A673 (cell line): ENCODE measurements at regions not wholly inside any gene's neighbourhood (a gene's known extent, or its start where the extent isn't known, plus 50 kb on each side); places are given as distances from the start of the nearest gene placed in this dataset.

Source experiments
- BruUV-seq: library from RNA; stranded (reverse); fragments of 400-500 nt; replicated peaks from 2 replicates; lab custom pipeline; 2021; lab: Mats Ljungman, UMichigan
- CTCF ChIA-PET: fragments of 300-600 bp; sonication (Branson Sonifier 250); formaldehyde crosslinking; loops from one replicate; lab custom pipeline; 2022; ENCODE audit warnings: antibody characterized with exemption; lab: Charles Lee
- POLR2A ChIA-PET: fragments of 300-600 bp; sonication (Branson Sonifier 250); formaldehyde crosslinking; loops from one replicate; lab custom pipeline; 2022; ENCODE audit warnings: antibody characterized with exemption; ENCODE audit not compliant: low non-redundant PET; lab: Charles Lee
- DNase-seq: peaks from one replicate; pipeline ENCODE4 v3.0.0-alpha.2; 2015; ENCODE audit warnings: low spot score
- H3K27ac ChIP-seq: fragments of 200-600 bp; sonication (generic); 2 replicates; pipeline ENCODE4 v1.5.1; 2016; ENCODE audit warnings: mixed run types, low read depth, mild to moderate bottlenecking, mixed read lengths, antibody characterized with exemption, low read length; ENCODE audit not compliant: poor library complexity, severe bottlenecking
- H3K27me3 ChIP-seq: fragments of 200-600 bp; sonication (generic); replicated peaks from 2 replicates; pipeline ENCODE4 v1.6.1; 2017; ENCODE audit warnings: mixed run types, low read depth, mild to moderate bottlenecking, mixed read lengths, antibody characterized with exemption, low read length; ENCODE audit not compliant: insufficient read depth, poor library complexity
- H3K36me3 ChIP-seq: fragments of 200-600 bp; sonication (generic); 2 replicates; pipeline ENCODE4 v1.6.1; 2016; ENCODE audit warnings: mixed run types, mild to moderate bottlenecking, mixed read lengths, antibody characterized with exemption, low read length; ENCODE audit not compliant: insufficient read depth, poor library complexity, severe bottlenecking
- H3K4me1 ChIP-seq: fragments of 200-600 bp; sonication (generic); 2 replicates; pipeline ENCODE4 v1.6.1; 2017; ENCODE audit warnings: mixed run types, mild to moderate bottlenecking, mixed read lengths, antibody characterized with exemption, low read length; ENCODE audit not compliant: insufficient read depth, poor library complexity, severe bottlenecking
- H3K4me3 ChIP-seq: fragments of 200-600 bp; sonication (generic); 2 replicates; pipeline ENCODE4 v1.5.1; 2016; ENCODE audit warnings: low read depth, mixed run types, mild to moderate bottlenecking, mixed read lengths, low read length; ENCODE audit not compliant: poor library complexity, severe bottlenecking
- H3K9me3 ChIP-seq: fragments of 200-600 bp; sonication (generic); 2 replicates; pipeline ENCODE4 v1.6.1; 2016; ENCODE audit warnings: mixed run types, low read depth, mild to moderate bottlenecking, mixed read lengths, antibody characterized with exemption, low read length; ENCODE audit not compliant: poor library complexity, severe bottlenecking
- EZH2 ChIP-seq: fragments of 200-600 bp; sonication (generic); IDR thresholded peaks from 2 replicates; pipeline ENCODE4 v1.6.1; 2017; ENCODE audit warnings: borderline replicate concordance, low read depth, mild to moderate bottlenecking, mixed read lengths, antibody characterized with exemption, low read length; ENCODE audit not compliant: poor library complexity, severe bottlenecking
- intact Hi-C: fragments of 100-400 bp; cut with micrococcal nuclease; formaldehyde crosslinking; loops from one replicate; pipeline ENCODE4 v1.10.0; 2022; ENCODE audit not compliant: unreplicated experiment
- TF ChIP-seq, protein P1 (sequence below): fragments of 300-800, 200-600 bp; sonication (generic); conservative IDR thresholded peaks from 2 replicates; pipeline ENCODE4 v1.5.1; 2017; ENCODE audit warnings: low read depth, mild to moderate bottlenecking, antibody characterized with exemption, low read length, moderate library complexity, mixed read lengths

- no peaks in the 10 kb centered on the region for H3K4me1 ChIP-seq
- no TSS peak for BruUV-seq
- H3K36me3 ChIP-seq, result no peaks in the 10 kb centered on the region
- H3K4me3 ChIP-seq, result no peak overlapping the region
- CTCF ChIA-PET, result no interaction called here
- TF ChIP-seq, protein P1, sequence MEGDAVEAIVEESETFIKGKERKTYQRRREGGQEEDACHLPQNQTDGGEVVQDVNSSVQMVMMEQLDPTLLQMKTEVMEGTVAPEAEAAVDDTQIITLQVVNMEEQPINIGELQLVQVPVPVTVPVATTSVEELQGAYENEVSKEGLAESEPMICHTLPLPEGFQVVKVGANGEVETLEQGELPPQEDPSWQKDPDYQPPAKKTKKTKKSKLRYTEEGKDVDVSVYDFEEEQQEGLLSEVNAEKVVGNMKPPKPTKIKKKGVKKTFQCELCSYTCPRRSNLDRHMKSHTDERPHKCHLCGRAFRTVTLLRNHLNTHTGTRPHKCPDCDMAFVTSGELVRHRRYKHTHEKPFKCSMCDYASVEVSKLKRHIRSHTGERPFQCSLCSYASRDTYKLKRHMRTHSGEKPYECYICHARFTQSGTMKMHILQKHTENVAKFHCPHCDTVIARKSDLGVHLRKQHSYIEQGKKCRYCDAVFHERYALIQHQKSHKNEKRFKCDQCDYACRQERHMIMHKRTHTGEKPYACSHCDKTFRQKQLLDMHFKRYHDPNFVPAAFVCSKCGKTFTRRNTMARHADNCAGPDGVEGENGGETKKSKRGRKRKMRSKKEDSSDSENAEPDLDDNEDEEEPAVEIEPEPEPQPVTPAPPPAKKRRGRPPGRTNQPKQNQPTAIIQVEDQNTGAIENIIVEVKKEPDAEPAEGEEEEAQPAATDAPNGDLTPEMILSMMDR, result no peak
- TF ChIP-seq EZH2, result no peak
- POLR2A ChIA-PET, result no interaction called here
- no peaks in the 10 kb centered on the region for H3K9me3 ChIP-seq
- no peaks in the 10 kb centered on the region for H3K27me3 ChIP-seq
- DNase-seq, result no peak
- H3K27ac ChIP-seq, result no peak overlapping the region
- intact Hi-C loops, result no loop called here
These were observed 489.1 kb upstream of the INTU start for GRCh38 chr4:127143460-127144195.

GRCh38 chr4:127145006-127145540 is 487.7 kb upstream of the INTU start:
- H3K9me3 ChIP-seq, result no peaks in the 10 kb centered on the region
- POLR2A ChIA-PET, result no interaction called here
- H3K4me1 ChIP-seq, result no peaks in the 10 kb centered on the region
- no peaks in the 10 kb centered on the region for H3K27me3 ChIP-seq
- no peak overlapping the region for H3K27ac ChIP-seq
- H3K36me3 ChIP-seq, result no peaks in the 10 kb centered on the region
- TF ChIP-seq EZH2, result no peak
- TF ChIP-seq, protein P1, result no peak
- intact Hi-C loops, result no loop called here
- CTCF ChIA-PET, result no interaction called here
- no peak for DNase-seq
- no peak overlapping the region for H3K4me3 ChIP-seq
- no TSS peak for BruUV-seq

- H3K27me3 ChIP-seq, result no peaks in the 10 kb centered on the region
- no TSS peak for BruUV-seq
- no peak overlapping the region for H3K4me3 ChIP-seq
- no peaks in the 10 kb centered on the region for H3K9me3 ChIP-seq
- intact Hi-C loops, result no loop called here
- POLR2A ChIA-PET, result no interaction called here
- no peaks in the 10 kb centered on the region for H3K4me1 ChIP-seq
- DNase-seq, result no peak
- TF ChIP-seq EZH2, result no peak
- TF ChIP-seq, protein P1, result no peak
- H3K27ac ChIP-seq, result no peak overlapping the region
- CTCF ChIA-PET, result no interaction called here
- H3K36me3 ChIP-seq, result no peaks in the 10 kb centered on the region
These were observed 484.6 kb upstream of the INTU start for GRCh38 chr4:127148165-127148564.
